Testis (tissue), 2 donors: ENCODE measurements at regions not wholly inside any gene's neighbourhood (a gene's known extent, or its start where the extent isn't known, plus 50 kb on each side); places are given as distances from the start of the nearest gene placed in this dataset.

Experiments used
- DNase-seq: peaks from one replicate; pipeline ENCODE4 v3.0.0-alpha.2; 2019
- H3K27ac ChIP-seq, 2 donors: fragments of 200-600 bp; sonication (generic); one replicate each; pipeline ENCODE4 v1.5.1; 2019
- H3K27me3 ChIP-seq: fragments of 200-600 bp; sonication (generic); one replicate; pipeline ENCODE4 v1.5.1; 2019
- H3K36me3 ChIP-seq: fragments of 200-600 bp; sonication (generic); one replicate; pipeline ENCODE4 v1.5.1; 2017; ENCODE audit warnings: low read depth; ENCODE audit errors: missing control alignments
- H3K4me1 ChIP-seq: fragments of 200-600 bp; sonication (generic); one replicate; pipeline ENCODE4 v1.5.1; 2019
- H3K4me3 ChIP-seq, 2 donors: fragments of 200-600 bp; sonication (generic); one replicate each; pipeline ENCODE4 v1.5.1; 2017 to 2019
- H3K9me3 ChIP-seq: fragments of 200-600 bp; sonication (generic); one replicate; pipeline ENCODE4 v1.5.1; 2017
- CTCF ChIP-seq, 3 experiments: fragments of 450-650 bp in 2 of 3; fragments of 200-600 bp in 1 of 3; sonication (generic) in 1 of 3; IDR thresholded peaks; one replicate each; pipeline ENCODE4 v1.5.1; 2016 to 2019; ENCODE audit warnings: antibody characterized with exemption in 3 of 3, mild to moderate bottlenecking in 2 of 3, moderate library complexity in 1 of 3
- POLR2A ChIP-seq: fragments of 450-650 bp; IDR thresholded peaks from one replicate; pipeline ENCODE4 v1.6.1; 2017; ENCODE audit warnings: antibody characterized with exemption, mild to moderate bottlenecking, moderate library complexity
- WGBS, 2 donors: methylation state at CpG; one replicate each; pipeline ENCODE4 v1.1.5; 2018; 5-methylcytosine and 5-hydroxymethylcytosine counted together
- intact Hi-C: fragments of 100-400 bp; cut with DNase I; formaldehyde crosslinking; loops from one replicate; pipeline ENCODE4 v1.15.1; 2023; ENCODE audit warnings: low total_unique reads

- Histone ChIP-seq H3K27me3 (no peaks in the 10 kb centered on the region), H3K36me3 (no peaks in the 10 kb centered on the region), H3K4me1 (no peaks in the 10 kb centered on the region), H3K9me3 (no peaks in the 10 kb centered on the region), H3K4me3 (no peak overlapping the region), H3K27ac (no peak overlapping the region)
- DNase-seq, result peak; percentile 81
- TF ChIP-seq POLR2A, result no peak
- TF ChIP-seq CTCF (IDR thresholded peaks at IDR 0.05), result peak; percentile 43 to 59 (median 46)
- intact Hi-C loops, result no loop called here
- 32 to 34% methylated on average over 8 of the region's 8 CpGs for WGBS, 2 donors
Measured at GRCh38 chr4:104064646-104065577, 345.1 kb upstream of the TACR3 start.

- DNase-seq, result no peak
- no peak overlapping the region for H3K27ac ChIP-seq
- no peaks in the 10 kb centered on the region for H3K4me1 ChIP-seq
- no peak overlapping the region for H3K4me3 ChIP-seq
- no peaks in the 10 kb centered on the region for H3K9me3 ChIP-seq
- no peaks in the 10 kb centered on the region for H3K36me3 ChIP-seq
- TF ChIP-seq CTCF (IDR thresholded peaks at IDR 0.05) (no peak), POLR2A (no peak)
- H3K27me3 ChIP-seq, result no peaks in the 10 kb centered on the region
- intact Hi-C loops, result no loop called here
- 81% methylated on average over 2 of the region's 2 CpGs for WGBS, 2 donors
Measured at GRCh38 chr4:104063341-104063740, 343.6 kb upstream of the TACR3 start.

GRCh38 chr4:104044369-104044768 is 324.6 kb upstream of the TACR3 start:
- Histone ChIP-seq H3K9me3 (no peaks in the 10 kb centered on the region), H3K27ac (no peak overlapping the region), H3K36me3 (no peaks in the 10 kb centered on the region), H3K4me1 (no peaks in the 10 kb centered on the region), H3K27me3 (no peaks in the 10 kb centered on the region), H3K4me3 (no peak overlapping the region)
- 77 to 80% methylated on average over 3 of the region's 3 CpGs for WGBS, 2 donors
- TF ChIP-seq POLR2A (no peak), CTCF (IDR thresholded peaks at IDR 0.05) (no peak)
- intact Hi-C loops, result no loop called here
- no peak for DNase-seq

- no peak for DNase-seq
- intact Hi-C loops, result no loop called here
- H3K27me3 ChIP-seq, result no peaks in the 10 kb centered on the region
- H3K4me1 ChIP-seq, result no peaks in the 10 kb centered on the region
- 56 to 59% methylated on average over 5 of the region's 5 CpGs for WGBS, 2 donors
- H3K4me3 ChIP-seq, result no peak overlapping the region
- no peak overlapping the region for H3K27ac ChIP-seq
- H3K9me3 ChIP-seq, result no peaks in the 10 kb centered on the region
- H3K36me3 ChIP-seq, result no peaks in the 10 kb centered on the region
- TF ChIP-seq POLR2A (no peak), CTCF (IDR thresholded peaks at IDR 0.05) (no peak)
Measured at GRCh38 chr4:104032896-104033295, 313.1 kb upstream of the TACR3 start.

GRCh38 chr4:104025251-104025650 is 305.5 kb upstream of the TACR3 start:
- TF ChIP-seq CTCF (IDR thresholded peaks at IDR 0.05) (no peak), POLR2A (no peak)

More at GRCh38 chr4:104025251-104025650, 305.5 kb upstream of the TACR3 start:
- Histone ChIP-seq H3K27ac (no peak overlapping the region), H3K4me1 (no peaks in the 10 kb centered on the region), H3K27me3 (no peaks in the 10 kb centered on the region), H3K36me3 (no peaks in the 10 kb centered on the region), H3K4me3 (no peak overlapping the region), H3K9me3 (no peaks in the 10 kb centered on the region)
- intact Hi-C loops, result no loop called here
- DNase-seq, result no peak
